Transverse colon (tissue), 4 donors: ENCODE measurements at regions not wholly inside any gene's neighbourhood (a gene's known extent, or its start where the extent isn't known, plus 50 kb on each side); places are given as distances from the start of the nearest gene placed in this dataset.

Source experiments
- DNase-seq: peaks from one replicate; pipeline ENCODE4 v3.0.0-alpha.2; 2019
- H3K27ac ChIP-seq, 4 donors: fragments of 200-600 bp; sonication (generic); 2 replicates each; pipeline ENCODE4 v1.5.1; 2016 to 2018; ENCODE audit warnings: inconsistent platforms in 4 of 4
- H3K27me3 ChIP-seq: fragments of 200-600 bp; sonication (generic); 2 replicates; pipeline ENCODE4 v1.5.1; 2017; ENCODE audit warnings: inconsistent platforms
- H3K36me3 ChIP-seq, 4 donors: fragments of 200-600 bp; sonication (generic); 2 replicates each; pipeline ENCODE4 v1.5.1; 2017 to 2019; ENCODE audit warnings: inconsistent platforms in 4 of 4
- H3K4me1 ChIP-seq, 4 donors: fragments of 200-600 bp; sonication (generic); 2 replicates each; pipeline ENCODE4 v1.5.1; 2017 to 2020; ENCODE audit warnings: inconsistent platforms in 4 of 4
- H3K4me3 ChIP-seq, 4 donors: fragments of 200-600 bp; sonication (generic); 1 replicate in 1 of 4; 2 replicates in 3 of 4; pipeline versions ENCODE4 v1.5.1 to v1.6.1; 2017 to 2019; ENCODE audit warnings: inconsistent platforms in 4 of 4
- H3K9me3 ChIP-seq, 2 donors: fragments of 200-600 bp; sonication (generic); 2 replicates each; pipeline ENCODE4 v1.5.1; 2017 to 2019; ENCODE audit warnings: inconsistent platforms in 2 of 2
- CTCF ChIP-seq, 5 experiments: fragments of 200-600 bp in 3 of 5; fragments of 450-650 bp in 2 of 5; sonication (generic) in 3 of 5; IDR thresholded peaks; 1 replicate in 2 of 5; 2 replicates in 3 of 5; pipeline ENCODE4 v1.5.1; 2016 to 2017; ENCODE audit warnings: antibody characterized with exemption in 5 of 5, inconsistent platforms in 3 of 5, mild to moderate bottlenecking in 2 of 5, moderate library complexity in 1 of 5
- EP300 ChIP-seq: sonication (generic); formaldehyde crosslinking; IDR thresholded peaks from one replicate; pipeline ENCODE4 v1.6.1; 2017; ENCODE audit warnings: antibody characterized with exemption, low read depth
- POLR2A ChIP-seq: fragments of 450-650 bp; IDR thresholded peaks from one replicate; pipeline ENCODE4 v1.6.1; 2016; ENCODE audit warnings: antibody characterized with exemption, mild to moderate bottlenecking, moderate library complexity
- POLR2AphosphoS5 ChIP-seq, 3 donors: sonication (generic); formaldehyde crosslinking; IDR thresholded peaks; one replicate each; pipeline ENCODE4 v1.6.1; 2016; ENCODE audit warnings: antibody characterized with exemption in 3 of 3
- WGBS, 2 donors: methylation state at CpG; one replicate each; pipeline ENCODE4 v1.1.5; 2018; ENCODE audit warnings: low coverage in 1 of 2; 5-methylcytosine and 5-hydroxymethylcytosine counted together
- in situ Hi-C, 4 donors: fragments of 200-750 bp; cut with MboI; loops; one replicate each; pipeline versions ENCODE4 v1.15.0 to v1.15.1; 2017; ENCODE audit warnings: low sequenced_read_pairs in 3 of 4, low pct_ligation_motif_present in 1 of 4, low pct_unique_long_range_greater_than_20kb in 1 of 4
- intact Hi-C: fragments of 100-400 bp; cut with DNase I; formaldehyde crosslinking; loops from one replicate; pipeline ENCODE4 v1.15.1; 2023; ENCODE audit warnings: low total_unique reads

GRCh38 chr22:47297261-47298016, 535.0 kb downstream of the TBC1D22A start:
- DNase-seq = no peak
- Histone ChIP-seq H3K27ac (no peak overlapping the region), H3K36me3 (no peaks in the 10 kb centered on the region), H3K4me1 (no peaks in the 10 kb centered on the region), H3K9me3 (no peaks in the 10 kb centered on the region), H3K27me3 (no peaks in the 10 kb centered on the region), H3K4me3 (no peak overlapping the region)
- WGBS, 2 donors = 80 to 85% methylated on average over 11 to 20 of the region's 20 CpGs
- TF ChIP-seq CTCF (IDR thresholded peaks at IDR 0.05) (no peak), POLR2A (no peak), POLR2AphosphoS5 (IDR thresholded peaks at IDR 0.05) (no peak), EP300 (no peak)
- in situ Hi-C loops = no loop called here
- intact Hi-C loops = no loop called here

- DNase-seq = no peak
- H3K36me3 ChIP-seq = no peaks in the 10 kb centered on the region
- H3K4me1 ChIP-seq = no peaks in the 10 kb centered on the region
- no peak overlapping the region for H3K4me3 ChIP-seq
- H3K27me3 ChIP-seq = no peaks in the 10 kb centered on the region
- TF ChIP-seq POLR2A = no peak
- TF ChIP-seq POLR2AphosphoS5 (IDR thresholded peaks at IDR 0.05) = no peak
- TF ChIP-seq EP300 = no peak
- no peak for TF ChIP-seq CTCF (IDR thresholded peaks at IDR 0.05)
- intact Hi-C loops = no loop called here
- 28 to 63% methylated on average over 4 to 25 of the region's 25 CpGs for WGBS, 2 donors
- no peak overlapping the region for H3K27ac ChIP-seq
- no peaks in the 10 kb centered on the region for H3K9me3 ChIP-seq
- in situ Hi-C loops = no loop called here
These were observed 534.2 kb downstream of the TBC1D22A start for GRCh38 chr22:47296405-47297260.

- no peaks in the 10 kb centered on the region for H3K36me3 ChIP-seq
- in situ Hi-C loops = no loop called here
These were observed 533.5 kb downstream of the TBC1D22A start for GRCh38 chr22:47295982-47296381.

More at GRCh38 chr22:47295982-47296381, 533.5 kb downstream of the TBC1D22A start:
- Histone ChIP-seq H3K4me3 (no peak overlapping the region), H3K27ac (no peak overlapping the region), H3K9me3 (no peaks in the 10 kb centered on the region), H3K4me1 (no peaks in the 10 kb centered on the region), H3K27me3 (no peaks in the 10 kb centered on the region)
- DNase-seq = no peak
- intact Hi-C loops = no loop called here
- 33 to 77% methylated on average over 1 to 10 of the region's 10 CpGs for WGBS, 2 donors
- TF ChIP-seq POLR2A = no peak
- TF ChIP-seq POLR2AphosphoS5 (IDR thresholded peaks at IDR 0.05) = no peak
- TF ChIP-seq EP300 = no peak
- no peak for TF ChIP-seq CTCF (IDR thresholded peaks at IDR 0.05)
